ENCODE measurements at regions not wholly inside any gene's neighbourhood (a gene's known extent, or its start where the extent isn't known, plus 50 kb on each side); places are given as distances from the start of the nearest gene placed in this dataset.

- ATAC-seq (no peak), DNase-seq (no peak)
- intact Hi-C loops (cut with DNase I, micrococcal nuclease): no loop called here
These were observed 204.7 kb upstream of the CIBAR2 start for GRCh38 chr16:85316944-85317343.

DNA sequence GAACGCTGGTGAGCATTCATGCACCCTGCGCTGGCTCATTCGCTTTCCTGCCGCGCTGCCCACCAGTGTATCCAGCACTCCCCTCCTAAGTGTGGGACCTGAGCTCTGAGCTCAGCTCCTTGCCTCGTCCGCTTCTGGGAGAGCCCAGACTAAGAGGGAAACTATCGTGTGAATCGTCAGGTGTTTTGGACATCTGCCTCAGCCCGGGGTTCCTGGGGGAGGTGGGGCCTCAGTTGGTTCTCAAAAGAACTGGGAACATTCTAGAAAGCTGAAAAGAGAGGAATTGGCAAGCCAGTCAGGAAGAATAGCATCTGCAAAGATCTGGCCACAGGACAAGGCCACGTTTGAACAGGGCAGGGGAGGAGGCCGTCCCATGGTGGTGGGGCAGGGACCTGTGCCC, 205.4 kb upstream of the CIBAR2 start:
- intact Hi-C loops (cut with DNase I, micrococcal nuclease): no loop called here
- no peak for ATAC-seq
- no peak for DNase-seq

- ATAC-seq (no peak), DNase-seq (no peak)
- intact Hi-C loops (cut with DNase I, micrococcal nuclease): no loop called here
These were observed 207.1 kb upstream of the CIBAR2 start for GRCh38 chr16:85319208-85319983.

DNA sequence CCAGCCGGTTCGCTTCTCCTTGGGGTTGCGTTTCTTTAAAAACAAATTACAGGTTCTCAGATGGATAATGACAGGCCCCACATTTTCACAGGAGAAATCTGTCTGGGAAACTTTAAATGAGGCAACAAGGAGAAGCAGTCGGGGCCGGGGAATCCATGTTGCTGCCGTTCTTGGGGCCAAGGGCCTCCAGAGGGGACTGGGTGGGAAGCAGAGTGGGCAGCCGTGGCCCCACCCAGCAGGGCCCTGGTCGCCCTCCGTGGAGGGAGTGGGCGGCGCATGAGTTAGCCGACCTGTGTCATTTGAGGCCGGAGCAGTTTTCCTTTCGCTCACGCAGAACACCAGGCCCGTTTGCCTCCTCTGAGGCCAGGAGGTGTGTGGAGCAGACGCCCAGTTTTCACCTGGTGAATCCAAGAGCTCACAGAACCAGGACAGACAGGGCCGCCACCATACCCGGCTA, 207.7 kb upstream of the CIBAR2 start:
- intact Hi-C loops (cut with DNase I, micrococcal nuclease): no loop called here
- DNase-seq: no peak
- ATAC-seq: no peak

GRCh38 chr16:85320677-85321385, 208.6 kb upstream of the CIBAR2 start:
- DNase-seq: no peak
- intact Hi-C loops (cut with DNase I, micrococcal nuclease): no loop called here
- ATAC-seq: no peak

GRCh38 chr16:85321509-85322271, 209.4 kb upstream of the CIBAR2 start:
- DNase-seq (peak; percentile 69 to 83), ATAC-seq (peak; percentile 93)
- intact Hi-C loops (cut with DNase I, micrococcal nuclease): no loop called here

GRCh38 chr16:85323230-85323960, 211.1 kb upstream of the CIBAR2 start:
- intact Hi-C loops (cut with DNase I, micrococcal nuclease): no loop called here
- no peak for ATAC-seq
- DNase-seq: no peak

DNA sequence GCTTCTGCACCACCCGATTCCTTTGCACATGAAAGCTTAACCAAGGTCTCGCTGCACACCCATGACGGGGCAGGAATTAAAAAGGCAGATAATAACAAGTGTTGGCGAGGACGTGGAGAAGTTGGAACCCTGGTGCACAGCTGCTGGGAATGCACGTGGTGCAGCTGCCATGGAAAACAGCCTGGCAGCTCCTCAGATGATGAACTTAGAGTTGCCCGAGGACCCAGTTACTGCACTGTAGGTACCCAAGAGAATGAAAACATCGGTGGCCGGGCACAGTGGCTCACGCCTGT, 211.6 kb upstream of the CIBAR2 start:
- intact Hi-C loops (cut with DNase I, micrococcal nuclease): no loop called here
- ATAC-seq: no peak
- DNase-seq: no peak

- no peak for ATAC-seq
- intact Hi-C loops (cut with DNase I, micrococcal nuclease): no loop called here
- DNase-seq: no peak
These were observed 212.2 kb upstream of the CIBAR2 start for GRCh38 chr16:85324488-85324887.

DNA sequence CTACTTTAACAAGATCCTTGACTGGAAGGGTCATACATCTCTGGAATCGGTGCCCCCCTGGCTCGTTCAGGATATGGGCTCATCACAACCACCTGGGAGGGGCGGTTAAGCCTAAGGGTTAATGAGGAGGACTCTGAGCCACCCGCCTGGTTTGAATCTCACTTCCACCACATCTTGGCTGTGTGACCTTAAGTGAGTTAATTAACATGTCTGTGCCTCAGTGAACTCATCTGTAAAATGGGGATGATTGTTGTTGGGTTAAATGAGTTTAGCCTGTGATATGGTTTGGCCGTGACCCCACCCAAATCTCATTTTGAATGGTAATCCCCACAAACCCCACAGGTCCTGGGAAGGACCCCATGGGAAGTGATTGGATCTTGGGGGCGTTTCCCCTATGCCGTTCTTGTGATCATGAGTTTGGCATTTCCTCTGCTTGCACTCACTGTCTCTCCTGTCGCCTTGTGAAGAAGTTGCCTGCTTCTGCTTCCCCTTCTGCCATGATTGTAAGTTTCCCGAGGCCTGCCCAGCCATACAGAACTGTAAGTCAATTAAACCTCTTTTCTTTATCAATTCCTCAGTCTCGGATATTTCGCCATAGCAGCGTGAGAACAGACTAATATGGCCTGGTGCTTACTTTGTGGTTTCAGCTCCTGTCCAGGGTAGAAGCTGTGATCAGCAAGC, 214.0 kb upstream of the CIBAR2 start:
- ATAC-seq (no peak), DNase-seq (no peak)
- intact Hi-C loops (cut with DNase I, micrococcal nuclease): no loop called here

DNA sequence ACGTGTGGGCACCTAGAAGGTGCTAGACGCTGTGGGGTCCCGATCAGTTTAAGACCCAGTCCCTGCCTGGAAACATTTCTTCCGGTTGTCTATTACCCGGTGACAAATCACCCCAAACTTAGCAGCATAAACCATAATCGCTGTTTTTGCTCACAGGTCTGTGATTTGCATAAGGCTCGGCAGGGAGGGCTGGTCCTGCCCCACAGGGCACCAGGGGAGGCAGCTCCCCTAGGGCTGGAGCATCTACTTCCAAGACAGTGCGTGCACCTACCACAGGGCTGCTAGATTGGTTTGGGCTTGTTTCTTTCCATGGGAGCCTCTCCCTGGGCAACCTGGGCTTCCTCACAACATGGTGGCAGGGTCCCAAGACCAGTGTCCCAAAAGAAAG, 214.5 kb upstream of the CIBAR2 start:
- ATAC-seq (no peak), DNase-seq (no peak)
- intact Hi-C loops (cut with DNase I, micrococcal nuclease): no loop called here

DNA sequence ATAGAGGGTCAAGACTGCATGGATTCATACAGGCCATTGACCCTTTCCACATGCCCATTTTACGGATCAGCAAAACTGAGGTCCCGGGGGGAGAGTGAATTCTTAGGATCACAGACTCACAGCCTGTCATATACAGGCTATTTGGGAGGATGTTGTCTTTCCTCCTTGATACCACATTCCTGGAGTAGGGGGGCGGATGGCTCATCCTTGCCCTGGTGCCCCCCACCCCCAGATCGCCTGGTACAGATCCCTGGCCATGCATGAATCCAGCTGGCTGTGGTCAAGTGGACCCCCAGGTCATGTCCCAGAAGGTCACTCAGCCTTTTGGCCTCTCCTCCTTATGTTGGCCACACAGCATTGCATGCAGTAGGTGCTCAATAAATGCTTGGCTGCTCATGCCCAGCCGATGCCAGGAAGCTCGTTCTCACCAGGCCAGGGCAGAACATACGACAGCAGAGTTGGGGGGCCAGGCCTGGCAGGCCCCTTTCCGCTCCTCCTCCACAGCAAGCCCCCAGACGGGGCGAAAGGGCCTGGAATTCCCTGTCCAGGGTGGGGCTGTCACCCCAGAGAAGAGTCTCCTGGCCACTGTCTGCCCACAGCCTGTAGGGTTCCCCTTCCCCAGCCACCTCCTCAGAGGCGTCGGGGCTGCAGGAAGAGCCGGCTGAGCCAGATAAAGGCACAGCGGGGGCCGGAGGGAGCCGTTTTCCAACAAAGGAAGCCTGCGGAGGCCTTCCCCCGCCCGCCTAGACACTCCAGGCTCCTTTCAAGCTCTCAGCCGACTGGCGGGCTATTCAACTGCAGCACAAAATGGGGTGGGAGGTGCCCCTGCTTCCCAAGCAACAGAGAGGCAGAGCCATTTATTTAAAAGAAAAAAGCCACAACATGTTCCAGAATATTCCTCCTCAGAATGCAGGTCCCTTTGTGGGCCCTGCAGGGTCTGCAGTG, 215.7 kb upstream of the CIBAR2 start:
- ATAC-seq (no peak), DNase-seq (no peak)
- intact Hi-C loops (cut with DNase I, micrococcal nuclease): no loop called here

GRCh38 chr16:85328676-85329058, 216.4 kb upstream of the CIBAR2 start:
- ATAC-seq (no peak), DNase-seq (no peak)
- intact Hi-C loops (cut with DNase I, micrococcal nuclease): no loop called here

DNA sequence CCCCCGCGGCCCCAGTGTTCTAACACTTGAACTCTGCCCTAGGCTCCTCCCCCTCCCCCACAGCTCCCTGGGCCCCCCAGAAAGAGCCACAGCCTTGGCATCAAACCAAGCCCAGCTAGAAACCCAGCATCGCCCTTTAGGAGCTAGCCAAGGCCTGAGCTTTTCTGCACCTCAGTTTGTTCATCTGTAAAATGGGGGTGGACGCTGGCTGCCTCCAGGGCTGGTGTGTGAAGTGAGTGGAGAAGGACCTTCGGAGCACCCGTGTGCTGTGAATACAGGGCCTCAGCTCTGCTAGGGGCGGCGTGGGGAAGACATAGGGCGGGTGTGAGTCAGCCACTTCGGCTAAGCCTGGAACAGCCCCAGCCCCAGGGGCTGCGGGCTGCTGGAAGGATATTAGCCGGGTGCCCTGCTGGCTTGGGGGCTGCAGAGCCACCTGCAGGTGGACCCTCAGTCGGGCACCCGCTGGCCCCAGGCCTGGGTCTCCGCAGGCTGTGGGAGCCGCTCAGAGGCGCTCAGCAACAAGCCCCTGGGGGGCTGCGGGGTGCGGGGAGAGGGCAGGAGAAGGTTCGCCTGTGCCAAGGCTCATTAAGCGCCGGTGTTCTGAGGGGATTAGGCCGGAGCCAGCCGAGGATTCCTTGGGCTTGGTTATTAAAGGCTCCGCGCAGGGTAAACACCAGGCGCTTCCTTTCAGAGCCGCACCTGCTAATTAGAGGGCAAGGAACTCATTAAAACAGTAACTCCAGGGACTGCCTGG, 217.0 kb upstream of the CIBAR2 start:
- intact Hi-C loops (cut with DNase I, micrococcal nuclease): no loop called here
- ATAC-seq (peak; percentile 80), DNase-seq (peak; percentile 66 to 69)

- ATAC-seq (no peak), DNase-seq (no peak)
- intact Hi-C loops (cut with DNase I, micrococcal nuclease): no loop called here
These were observed 217.9 kb upstream of the CIBAR2 start for GRCh38 chr16:85330006-85330693.

GRCh38 chr16:85330694-85331188, 218.5 kb upstream of the CIBAR2 start:
- intact Hi-C loops (cut with DNase I, micrococcal nuclease): no loop called here
- DNase-seq (no peak), ATAC-seq (no peak)

Measured in left colon (tissue), 2 donors.